ENCODE measurements at regions not wholly inside any gene's neighbourhood (a gene's known extent, or its start where the extent isn't known, plus 50 kb on each side); places are given as distances from the start of the nearest gene placed in this dataset.

- Histone ChIP-seq H3K27ac (ENCODE audit: control insufficient read depth, insufficient read depth) (no peak overlapping the region), H3K4me2 (ENCODE audit: control insufficient read depth, insufficient read depth) (no peak overlapping the region), H3K27me3 (replicated peaks in 1 of 2; ENCODE audit: control insufficient read depth in 2 of 2, insufficient read depth in 2 of 2, low read length in 1 of 2) (no peaks in the 10 kb centered on the region), H3K9me3 (replicated peaks; ENCODE audit: control insufficient read depth, insufficient read depth, low read length) (no peaks in the 10 kb centered on the region), H4K20me1 (ENCODE audit: control insufficient read depth, insufficient read depth) (no peaks in the 10 kb centered on the region), H3K4me3 (no peak overlapping the region), H3K9ac (ENCODE audit: control insufficient read depth, insufficient read depth, low read length) (no peak overlapping the region), H3K36me3 (ENCODE audit: control insufficient read depth in 2 of 2, insufficient read depth in 2 of 2, low read length in 1 of 2) (no peaks in the 10 kb centered on the region), H2AFZ (ENCODE audit: control insufficient read depth, low read depth, low read length) (no peak overlapping the region), H3K79me2 (ENCODE audit: control insufficient read depth, insufficient read depth, low read length) (no peaks in the 10 kb centered on the region), H3K4me1 (ENCODE audit: control insufficient read depth, insufficient read depth, low read length) (no peaks in the 10 kb centered on the region)
- no TSS peak for BruUV-seq (replicated peaks)
- ChIA-PET SMC1A (ENCODE audit: uncharacterized antibody, unreplicated experiment) (no interaction called here), POLR2A (no interaction called here), RAD21 (ENCODE audit: unreplicated experiment) (no interaction called here), CTCF (interaction anchor here (1.2 kb wide), 1 partner anchor 11 kb away, joined by 5 read pairs; no protein-coding TSS in a partner anchor)
- WGBS (ENCODE audit: insufficient coverage, insufficient replicate concordance, low lambda C conversion rate, missing lambda C conversion rate), result 3% methylated on average over 2 of the region's 2 CpGs
- DNase-seq (ENCODE audit: low read depth, low spot score), result no peak
- no peak for ATAC-seq
- intact Hi-C loops (cut with micrococcal nuclease; ENCODE audit: unreplicated experiment), result no loop called here
- no peak for TF ChIP-seq ZNF207 (IDR thresholded peaks at IDR 0.05; ENCODE audit: borderline replicate concordance)
- TF ChIP-seq ZNF217 (IDR thresholded peaks at IDR 0.05), result no peak
- no peak for TF ChIP-seq TAF1 (IDR thresholded peaks at IDR 0.05; ENCODE audit: borderline replicate concordance, low read depth, low read length)
- no peak for TF ChIP-seq PAX8 (IDR thresholded peaks at IDR 0.05)
- no peak for TF ChIP-seq ETV6 (conservative IDR thresholded peaks at IDR 0.05 in 1 of 2, IDR thresholded peaks at IDR 0.05 in 1 of 2; ENCODE audit: borderline replicate concordance in 1 of 2, low read depth in 1 of 2)
- TF ChIP-seq STAT3 (IDR thresholded peaks at IDR 0.05; ENCODE audit: low read depth, low read length), result no peak
- TF ChIP-seq TCF12 (IDR thresholded peaks at IDR 0.05; ENCODE audit: low read depth, low read length), result no peak
- no peak for TF ChIP-seq FOXM1 (IDR thresholded peaks at IDR 0.05; ENCODE audit: low read depth, low read length)
- TF ChIP-seq RBBP5 (conservative IDR thresholded peaks at IDR 0.05), result no peak
- TF ChIP-seq BACH1 (IDR thresholded peaks at IDR 0.05; ENCODE audit: borderline replicate concordance), result no peak
- TF ChIP-seq NFXL1 (IDR thresholded peaks at IDR 0.05; ENCODE audit: borderline replicate concordance), result no peak
- no peak for TF ChIP-seq SREBF1 (IDR thresholded peaks at IDR 0.05; ENCODE audit: low read length)
- FAIRE-seq, result no peak
- in situ Hi-C loops (cut with MboI), result no loop called here
Observed at GRCh38 chrX:28180096-28180495, 198.8 kb upstream of the DCAF8L1 start.

Measured in GM12878 (cell line).